Activated CD4-positive, alpha-beta T cell treated with anti-CD3 and anti-CD28 coated beads for 36 hours (primary cell): ENCODE measurements at regions not wholly inside any gene's neighbourhood (a gene's known extent, or its start where the extent isn't known, plus 50 kb on each side); places are given as distances from the start of the nearest gene placed in this dataset.

Experiments
- ATAC-seq: fragments of 200-7000 bp; cut with Tn5 transposase; one replicate; pipeline ENCODE4 v1.10.0; 2021; ENCODE audit warnings: mild to moderate bottlenecking, moderate library complexity
- CTCF ChIA-PET: fragments of 350-600 bp; sonication (Branson Sonifier 250); formaldehyde crosslinking; loops from one replicate; lab custom pipeline; 2021; ENCODE audit warnings: antibody characterized with exemption; lab: Charles Lee
- POLR2A ChIA-PET: fragments of 350-600 bp; sonication (Branson Sonifier 250); formaldehyde crosslinking; loops from one replicate; lab custom pipeline; 2021; ENCODE audit warnings: antibody characterized with exemption, inconsistent platforms; lab: Charles Lee
- DNase-seq: peaks from one replicate; pipeline ENCODE4 v3.0.0-alpha.2; 2020
- H3K27ac Mint-ChIP-seq: one replicate; pipeline ENCODE4 v1.8.0; 2021; ENCODE audit warnings: mixed read lengths
- H3K27me3 Mint-ChIP-seq: one replicate; pipeline ENCODE4 v1.8.0; 2021; ENCODE audit warnings: mixed read lengths
- H3K36me3 Mint-ChIP-seq: one replicate; pipeline ENCODE4 v1.8.0; 2021; ENCODE audit warnings: low read depth, mixed read lengths
- H3K4me1 Mint-ChIP-seq: one replicate; pipeline ENCODE4 v1.8.0; 2021; ENCODE audit warnings: mixed read lengths
- H3K4me3 Mint-ChIP-seq: one replicate; pipeline ENCODE4 v1.8.0; 2021; ENCODE audit warnings: mild to moderate bottlenecking, moderate library complexity, mixed read lengths
- H3K9me3 Mint-ChIP-seq: one replicate; pipeline ENCODE4 v1.8.0; 2021; ENCODE audit warnings: low read depth, mixed read lengths
- intact Hi-C, 2 experiments: fragments of 100-400 bp; cut with DNase I in 1 of 2; cut with micrococcal nuclease in 1 of 2; formaldehyde crosslinking; loops; one replicate each; pipeline versions ENCODE4 v1.14.2 to v1.15.1; 2022 to 2024; cut with DNase I, micrococcal nuclease

GRCh38 chr15:70479785-70480184, 283.6 kb downstream of the UACA start:
- ATAC-seq (peak; percentile 1), DNase-seq (no peak)
- CTCF ChIA-PET: interaction anchor here (0.6 to 1.8 kb wide), 5 partner anchors 13 to 1012 kb away, joined by 3 to 5 read pairs (median 4); no protein-coding TSS in a partner anchor
- peaks cover 45% of the 10 kb centered on the region for H3K27me3 Mint-ChIP-seq
- H3K4me3 Mint-ChIP-seq: no peak overlapping the region
- intact Hi-C loops: loop anchor here (1.0 to 5.0 kb wide), 5 partner anchors 9 to 902 kb away; no protein-coding TSS in a partner anchor
- peaks cover 34% of the 10 kb centered on the region for H3K4me1 Mint-ChIP-seq
- POLR2A ChIA-PET: interaction anchor here (1.0 kb wide), 1 partner anchor 13 kb away, joined by 3 read pairs; no protein-coding TSS in a partner anchor
- no peaks in the 10 kb centered on the region for H3K36me3 Mint-ChIP-seq
- no peaks in the 10 kb centered on the region for H3K9me3 Mint-ChIP-seq
- H3K27ac Mint-ChIP-seq: no peak overlapping the region

- peak overlapping the region; percentile 18 for H3K27ac Mint-ChIP-seq
- H3K36me3 Mint-ChIP-seq: no peaks in the 10 kb centered on the region
- ATAC-seq (no peak), DNase-seq (no peak)
- H3K9me3 Mint-ChIP-seq: no peaks in the 10 kb centered on the region
- ChIA-PET POLR2A (no interaction called here), CTCF (interaction anchor here (0.6 to 1.0 kb wide), 6 partner anchors 9 to 765 kb away, joined by 3 to 4 read pairs (median 3); no protein-coding TSS in a partner anchor)
- intact Hi-C loops: loop anchor here in 1 of 2 experiments (2.0 to 5.0 kb wide), 2 partner anchors 14 to 902 kb away; no protein-coding TSS in a partner anchor
- peaks cover 42% of the 10 kb centered on the region for H3K27me3 Mint-ChIP-seq
- H3K4me1 Mint-ChIP-seq: peaks cover 38% of the 10 kb centered on the region
- H3K4me3 Mint-ChIP-seq: peak overlapping the region; percentile 3
These were observed 284.3 kb downstream of the UACA start for GRCh38 chr15:70479056-70479455.

GRCh38 chr15:70478251-70478990, 284.9 kb downstream of the UACA start:
- ChIA-PET POLR2A (no interaction called here), CTCF (interaction anchor here (0.6 to 1.0 kb wide), 7 partner anchors 10 to 764 kb away, joined by 3 to 4 read pairs (median 3); no protein-coding TSS in a partner anchor)
- DNase-seq (peak; percentile 50), ATAC-seq (peak; percentile 37)
- H3K27me3 Mint-ChIP-seq: peaks cover 37% of the 10 kb centered on the region
- H3K4me1 Mint-ChIP-seq: peaks cover 38% of the 10 kb centered on the region
- peak overlapping the region; percentile 18 for H3K27ac Mint-ChIP-seq
- intact Hi-C loops: loop anchor here in 1 of 2 experiments (2.0 to 5.0 kb wide), 2 partner anchors 14 to 901 kb away; no protein-coding TSS in a partner anchor
- H3K4me3 Mint-ChIP-seq: peak overlapping the region; percentile 3
- H3K36me3 Mint-ChIP-seq: no peaks in the 10 kb centered on the region
- H3K9me3 Mint-ChIP-seq: no peaks in the 10 kb centered on the region

- Mint-ChIP-seq H3K36me3 (no peaks in the 10 kb centered on the region), H3K27me3 (peaks cover 39% of the 10 kb centered on the region)
- intact Hi-C loops: loop anchor here in 1 of 2 experiments (2.0 to 5.0 kb wide), 2 partner anchors 15 to 900 kb away; no protein-coding TSS in a partner anchor
These were observed 285.6 kb downstream of the UACA start for GRCh38 chr15:70477750-70478250.

GRCh38 chr15:70476441-70476840, 286.9 kb downstream of the UACA start:
- Mint-ChIP-seq H3K4me1 (peaks cover 38% of the 10 kb centered on the region), H3K36me3 (no peaks in the 10 kb centered on the region), H3K27ac (no peak overlapping the region), H3K9me3 (no peaks in the 10 kb centered on the region), H3K27me3 (peaks cover 34% of the 10 kb centered on the region), H3K4me3 (no peak overlapping the region)
- no peak for ATAC-seq
- DNase-seq: no peak
- CTCF ChIA-PET: interaction anchor here (0.9 kb wide), 1 partner anchor 29 kb away, joined by 4 read pairs; no protein-coding TSS in a partner anchor
- intact Hi-C loops: loop anchor here in 1 of 2 experiments (5.0 kb wide), 1 partner anchor 899 kb away; no protein-coding TSS in a partner anchor
- POLR2A ChIA-PET: no interaction called here

More at GRCh38 chr15:70477750-70478250, 285.6 kb downstream of the UACA start:
- Mint-ChIP-seq H3K9me3 (no peaks in the 10 kb centered on the region), H3K4me1 (peaks cover 38% of the 10 kb centered on the region), H3K27ac (no peak overlapping the region), H3K4me3 (no peak overlapping the region)
- ChIA-PET POLR2A (no interaction called here), CTCF (interaction anchor here (0.7 kb wide), 2 partner anchors 129 to 565 kb away, joined by 3 read pairs; no protein-coding TSS in a partner anchor)
- ATAC-seq: no peak
- no peak for DNase-seq

GRCh38 chr15:70475921-70476320, 287.4 kb downstream of the UACA start:
- no peak for ATAC-seq
- ChIA-PET POLR2A (no interaction called here), CTCF (interaction anchor here (0.7 to 1.8 kb wide), 4 partner anchors 10 to 37 kb away, joined by 3 to 14 read pairs (median 5); no protein-coding TSS in a partner anchor)
- Mint-ChIP-seq H3K4me3 (no peak overlapping the region), H3K36me3 (no peaks in the 10 kb centered on the region), H3K9me3 (no peaks in the 10 kb centered on the region), H3K27me3 (peaks cover 34% of the 10 kb centered on the region), H3K4me1 (peaks cover 38% of the 10 kb centered on the region), H3K27ac (no peak overlapping the region)
- intact Hi-C loops: loop anchor here in 1 of 2 experiments (5.0 kb wide), 1 partner anchor 899 kb away; no protein-coding TSS in a partner anchor
- no peak for DNase-seq

GRCh38 chr15:70475407-70475781, 288.0 kb downstream of the UACA start:
- H3K4me1 Mint-ChIP-seq: peaks cover 34% of the 10 kb centered on the region
- DNase-seq: no peak
- H3K27ac Mint-ChIP-seq: no peak overlapping the region
- no peaks in the 10 kb centered on the region for H3K36me3 Mint-ChIP-seq
- no peak for ATAC-seq
- POLR2A ChIA-PET: no interaction called here
- peaks cover 34% of the 10 kb centered on the region for H3K27me3 Mint-ChIP-seq
- intact Hi-C loops: loop anchor here in 1 of 2 experiments (5.0 kb wide), 1 partner anchor 898 kb away; no protein-coding TSS in a partner anchor
- H3K9me3 Mint-ChIP-seq: no peaks in the 10 kb centered on the region
- H3K4me3 Mint-ChIP-seq: no peak overlapping the region
- CTCF ChIA-PET: interaction anchor here (0.7 to 1.8 kb wide), 8 partner anchors 9 to 37 kb away, joined by 3 to 14 read pairs (median 4); no protein-coding TSS in a partner anchor

GRCh38 chr15:70474471-70475406, 288.6 kb downstream of the UACA start:
- peaks cover 27% of the 10 kb centered on the region for H3K4me1 Mint-ChIP-seq
- ChIA-PET CTCF (interaction anchor here (0.5 to 1.8 kb wide), 8 partner anchors 8 to 749 kb away, joined by 3 to 14 read pairs (median 4); no protein-coding TSS in a partner anchor), POLR2A (interaction anchor here (0.7 to 1.0 kb wide), 2 partner anchors 11 to 721 kb away, joined by 3 read pairs; no protein-coding TSS in a partner anchor)
- no peaks in the 10 kb centered on the region for H3K36me3 Mint-ChIP-seq
- intact Hi-C loops: loop anchor here in 1 of 2 experiments (5.0 kb wide), 1 partner anchor 897 kb away; no protein-coding TSS in a partner anchor
- H3K9me3 Mint-ChIP-seq: no peaks in the 10 kb centered on the region
- peaks cover 34% of the 10 kb centered on the region for H3K27me3 Mint-ChIP-seq
- no peak overlapping the region for H3K4me3 Mint-ChIP-seq
- ATAC-seq (peak; percentile 42), DNase-seq (peak; percentile 54)
- H3K27ac Mint-ChIP-seq: no peak overlapping the region

- no peaks in the 10 kb centered on the region for H3K9me3 Mint-ChIP-seq
- intact Hi-C loops: no loop called here
- H3K4me1 Mint-ChIP-seq: peaks cover 21% of the 10 kb centered on the region
- peaks cover 40% of the 10 kb centered on the region for H3K27me3 Mint-ChIP-seq
- no peak overlapping the region for H3K4me3 Mint-ChIP-seq
- DNase-seq (no peak), ATAC-seq (no peak)
- H3K36me3 Mint-ChIP-seq: no peaks in the 10 kb centered on the region
- POLR2A ChIA-PET: interaction anchor here (1.0 kb wide), 1 partner anchor 12 kb away, joined by 3 read pairs; no protein-coding TSS in a partner anchor
- no peak overlapping the region for H3K27ac Mint-ChIP-seq
- CTCF ChIA-PET: interaction anchor here (0.6 to 1.4 kb wide), 2 partner anchors 12 to 142 kb away, joined by 3 to 4 read pairs; no protein-coding TSS in a partner anchor
These were observed 289.6 kb downstream of the UACA start for GRCh38 chr15:70473581-70474370.
